Mucosa of stomach (tissue), 1 donor: ENCODE measurements at regions not wholly inside any gene's neighbourhood (a gene's known extent, or its start where the extent isn't known, plus 50 kb on each side); places are given as distances from the start of the nearest gene placed in this dataset.

Experiments
- H3K27me3 ChIP-seq: one replicate; pipeline ENCODE4 v1.7.0; 2013; ENCODE audit warnings: mild to moderate bottlenecking, low read length; ENCODE audit not compliant: control insufficient read depth, insufficient read depth
- H3K36me3 ChIP-seq: one replicate; pipeline ENCODE4 v1.7.0; 2013; ENCODE audit warnings: low read length; ENCODE audit not compliant: control insufficient read depth, insufficient read depth
- H3K4me1 ChIP-seq: one replicate; pipeline ENCODE4 v1.7.0; 2013; ENCODE audit warnings: mild to moderate bottlenecking, low read length; ENCODE audit not compliant: control insufficient read depth, insufficient read depth
- H3K4me3 ChIP-seq: one replicate; pipeline ENCODE4 v1.7.0; 2013; ENCODE audit warnings: low read length
- H3K9ac ChIP-seq: one replicate; pipeline ENCODE4 v1.7.0; 2013; ENCODE audit warnings: mild to moderate bottlenecking, low read length, moderate library complexity
- H3K9me3 ChIP-seq: one replicate; pipeline ENCODE4 v1.7.0; 2013; ENCODE audit warnings: mild to moderate bottlenecking, low read length, moderate library complexity; ENCODE audit not compliant: control insufficient read depth
- donor health status: Pancreatic carcinoma.

GRCh38 chr2:146465460-146465859, 1379.4 kb upstream of the ACVR2A start:
- Histone ChIP-seq H3K4me1 (no peaks in the 10 kb centered on the region), H3K9ac (no peak overlapping the region), H3K36me3 (no peaks in the 10 kb centered on the region), H3K9me3 (no peaks in the 10 kb centered on the region), H3K4me3 (no peak overlapping the region), H3K27me3 (no peaks in the 10 kb centered on the region)

GRCh38 chr2:146461068-146461467, 1383.8 kb upstream of the ACVR2A start:
- Histone ChIP-seq H3K27me3 (no peaks in the 10 kb centered on the region), H3K4me3 (no peak overlapping the region), H3K9me3 (no peaks in the 10 kb centered on the region)

GRCh38 chr2:146458585-146458984, 1386.2 kb upstream of the ACVR2A start:
- Histone ChIP-seq H3K27me3 (no peaks in the 10 kb centered on the region), H3K9me3 (no peaks in the 10 kb centered on the region)

More at GRCh38 chr2:146461068-146461467, 1383.8 kb upstream of the ACVR2A start:
- Histone ChIP-seq H3K9ac (no peak overlapping the region), H3K36me3 (no peaks in the 10 kb centered on the region), H3K4me1 (no peaks in the 10 kb centered on the region)

GRCh38 chr2:146457221-146457620, 1387.6 kb upstream of the ACVR2A start:
- Histone ChIP-seq H3K9me3 (no peaks in the 10 kb centered on the region), H3K27me3 (no peaks in the 10 kb centered on the region), H3K4me3 (no peak overlapping the region), H3K36me3 (no peaks in the 10 kb centered on the region), H3K9ac (no peak overlapping the region), H3K4me1 (no peaks in the 10 kb centered on the region)

More at GRCh38 chr2:146458585-146458984, 1386.2 kb upstream of the ACVR2A start:
- no peaks in the 10 kb centered on the region for H3K4me1 ChIP-seq
- H3K9ac ChIP-seq = no peak overlapping the region
- H3K4me3 ChIP-seq = no peak overlapping the region
- no peaks in the 10 kb centered on the region for H3K36me3 ChIP-seq

- no peaks in the 10 kb centered on the region for H3K27me3 ChIP-seq
- H3K9me3 ChIP-seq = no peaks in the 10 kb centered on the region
- H3K36me3 ChIP-seq = no peaks in the 10 kb centered on the region
- H3K4me1 ChIP-seq = no peaks in the 10 kb centered on the region
- H3K4me3 ChIP-seq = no peak overlapping the region
- no peak overlapping the region for H3K9ac ChIP-seq
These were observed 1389.5 kb upstream of the ACVR2A start for GRCh38 chr2:146455325-146455724.

- Histone ChIP-seq H3K9me3 (no peaks in the 10 kb centered on the region), H3K4me1 (no peaks in the 10 kb centered on the region), H3K36me3 (no peaks in the 10 kb centered on the region), H3K27me3 (no peaks in the 10 kb centered on the region), H3K4me3 (no peak overlapping the region), H3K9ac (no peak overlapping the region)
These were observed 1392.9 kb upstream of the ACVR2A start for GRCh38 chr2:146451972-146452371.

- no peaks in the 10 kb centered on the region for H3K4me1 ChIP-seq
- H3K4me3 ChIP-seq = no peak overlapping the region
- no peak overlapping the region for H3K9ac ChIP-seq
- H3K36me3 ChIP-seq = no peaks in the 10 kb centered on the region
- no peaks in the 10 kb centered on the region for H3K9me3 ChIP-seq
- no peaks in the 10 kb centered on the region for H3K27me3 ChIP-seq
These were observed 1394.7 kb upstream of the ACVR2A start for GRCh38 chr2:146450131-146450530.

- H3K9me3 ChIP-seq = no peaks in the 10 kb centered on the region
- H3K4me1 ChIP-seq = no peaks in the 10 kb centered on the region
- no peak overlapping the region for H3K4me3 ChIP-seq
- H3K27me3 ChIP-seq = no peaks in the 10 kb centered on the region
- no peak overlapping the region for H3K9ac ChIP-seq
- no peaks in the 10 kb centered on the region for H3K36me3 ChIP-seq
These were observed 1399.8 kb upstream of the ACVR2A start for GRCh38 chr2:146444987-146445386.

GRCh38 chr2:146444085-146444484, 1400.7 kb upstream of the ACVR2A start:
- Histone ChIP-seq H3K27me3 (no peaks in the 10 kb centered on the region), H3K4me3 (no peak overlapping the region), H3K9ac (no peak overlapping the region), H3K9me3 (no peaks in the 10 kb centered on the region), H3K36me3 (no peaks in the 10 kb centered on the region), H3K4me1 (no peaks in the 10 kb centered on the region)

GRCh38 chr2:146438246-146438645, 1406.6 kb upstream of the ACVR2A start:
- Histone ChIP-seq H3K27me3 (no peaks in the 10 kb centered on the region), H3K36me3 (no peaks in the 10 kb centered on the region), H3K9ac (no peak overlapping the region), H3K4me1 (no peaks in the 10 kb centered on the region), H3K4me3 (no peak overlapping the region), H3K9me3 (no peaks in the 10 kb centered on the region)

- no peaks in the 10 kb centered on the region for H3K9me3 ChIP-seq
- no peak overlapping the region for H3K9ac ChIP-seq
- no peak overlapping the region for H3K4me3 ChIP-seq
- H3K27me3 ChIP-seq = no peaks in the 10 kb centered on the region
- no peaks in the 10 kb centered on the region for H3K4me1 ChIP-seq
- no peaks in the 10 kb centered on the region for H3K36me3 ChIP-seq
These were observed 1407.1 kb upstream of the ACVR2A start for GRCh38 chr2:146437712-146438111.

- Histone ChIP-seq H3K9ac (no peak overlapping the region), H3K4me3 (no peak overlapping the region), H3K27me3 (no peaks in the 10 kb centered on the region), H3K36me3 (no peaks in the 10 kb centered on the region), H3K4me1 (no peaks in the 10 kb centered on the region), H3K9me3 (no peaks in the 10 kb centered on the region)
These were observed 1411.5 kb upstream of the ACVR2A start for GRCh38 chr2:146433116-146433875.

- Histone ChIP-seq H3K9me3 (no peaks in the 10 kb centered on the region), H3K27me3 (no peaks in the 10 kb centered on the region), H3K4me1 (no peaks in the 10 kb centered on the region), H3K9ac (no peak overlapping the region), H3K36me3 (no peaks in the 10 kb centered on the region), H3K4me3 (no peak overlapping the region)
These were observed 1415.5 kb upstream of the ACVR2A start for GRCh38 chr2:146429366-146429765.
